NCI-H1105 treated with DMSO at 0.1 percent for 48 hours (cell line): ENCODE measurements at regions not wholly inside any gene's neighbourhood (a gene's known extent, or its start where the extent isn't known, plus 50 kb on each side); places are given as distances from the start of the nearest gene placed in this dataset.
"Not testable (repeated sequence)": the region's sequence is repeated elsewhere in the genome, so short reads cannot be mapped to it uniquely, and the experiment has no call there.

Source experiments
- DNase-seq: peaks from one replicate; lab custom pipeline; 2025; lab: John Stamatoyannopoulos, UW

DNA sequence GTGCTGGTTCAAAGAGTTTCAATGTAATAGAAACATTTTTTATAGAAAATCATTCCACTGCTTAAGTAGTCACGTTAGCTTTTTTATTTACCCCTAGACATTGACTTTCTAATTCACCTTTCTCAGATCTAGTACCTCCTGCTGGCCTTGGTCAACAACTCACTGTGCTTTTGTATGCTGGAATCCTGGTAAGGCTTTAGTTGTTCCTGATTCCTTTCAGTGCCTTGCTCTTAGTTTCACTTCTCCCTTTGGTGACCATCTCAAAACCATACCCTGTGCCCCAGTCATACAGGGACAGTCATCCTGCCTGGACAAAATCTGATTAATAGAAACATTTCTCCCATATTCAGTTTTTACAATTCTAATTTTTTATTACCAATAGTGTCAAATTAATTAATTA, 130.2 kb downstream of the GPR37 start:
- no peak for DNase-seq

- DNase-seq = no peak
Measured at GRCh38 chr7:124633740-124634139, 131.9 kb downstream of the GPR37 start.

- peak; percentile 47 for DNase-seq
Measured at GRCh38 chr7:124630395-124630794, 135.2 kb downstream of the GPR37 start.

DNA sequence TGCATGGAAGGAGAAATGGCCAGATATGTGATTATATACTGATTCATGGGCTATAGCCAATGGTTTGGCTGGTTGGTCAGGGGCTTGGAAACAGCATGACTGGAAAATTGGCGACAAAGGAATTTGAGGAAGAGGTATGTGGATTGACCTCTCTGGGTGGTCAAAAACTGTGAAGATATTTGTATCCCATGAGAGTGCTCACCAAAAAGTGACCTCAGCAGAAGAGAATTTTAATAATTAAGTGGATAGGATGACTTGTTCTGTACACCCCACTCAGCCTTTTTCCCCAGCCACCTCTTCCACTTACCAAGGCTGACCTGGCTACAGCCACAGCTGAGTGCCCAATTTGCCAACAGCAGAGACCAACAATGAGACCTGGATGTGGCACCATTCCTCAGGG, 146.7 kb downstream of the GPR37 start:
- DNase-seq = no peak

DNA sequence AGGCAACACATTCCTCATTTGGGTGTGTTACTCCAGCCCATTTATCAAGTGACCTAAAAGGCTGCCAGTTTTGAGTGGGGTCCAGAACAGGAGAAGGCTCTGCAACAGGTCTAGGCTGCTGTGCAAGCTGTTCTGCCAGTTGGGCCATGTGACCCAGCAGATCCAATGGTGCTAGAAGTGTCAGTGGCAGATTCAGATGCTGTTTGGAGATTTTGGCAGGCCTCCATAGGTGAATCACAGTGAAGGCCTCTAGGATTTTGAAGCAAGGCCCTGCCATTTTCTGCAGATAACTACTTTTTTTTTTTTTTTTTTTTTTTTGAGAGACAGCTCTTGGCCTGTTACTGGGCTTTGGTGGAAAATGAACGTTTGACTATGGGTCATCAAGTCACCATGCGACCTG, 147.5 kb downstream of the GPR37 start:
- not testable (repeated sequence) for DNase-seq

GRCh38 chr7:124603066-124603465, 162.5 kb downstream of the GPR37 start:
- DNase-seq = no peak

GRCh38 chr7:124597509-124597908, 168.1 kb downstream of the GPR37 start:
- DNase-seq = no peak

- DNase-seq = no peak
Measured at GRCh38 chr7:124596881-124597280, 168.7 kb downstream of the GPR37 start.

GRCh38 chr7:124590814-124591213, 174.8 kb downstream of the GPR37 start:
- no peak for DNase-seq

GRCh38 chr7:124577256-124577655, 188.3 kb downstream of the GPR37 start:
- no peak for DNase-seq

DNA sequence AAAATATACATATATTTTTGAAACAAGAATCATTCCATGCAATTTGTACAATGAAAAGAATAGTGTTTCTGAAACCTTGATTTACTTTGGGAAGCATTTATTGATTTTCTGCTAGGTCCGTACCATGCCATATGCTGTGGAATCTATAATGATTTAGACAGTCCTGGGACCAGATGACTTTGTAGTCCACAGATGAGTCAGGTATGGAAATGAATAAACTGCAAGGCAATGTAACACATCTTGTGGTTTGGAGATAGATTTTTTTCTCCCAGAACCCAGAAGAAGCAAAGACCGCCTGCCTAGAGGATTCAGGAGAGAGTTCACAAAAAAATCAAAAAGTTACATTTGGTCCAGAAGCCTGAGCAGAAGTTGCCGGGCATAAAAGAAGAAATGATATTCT, 190.4 kb downstream of the GPR37 start:
- DNase-seq = no peak

DNA sequence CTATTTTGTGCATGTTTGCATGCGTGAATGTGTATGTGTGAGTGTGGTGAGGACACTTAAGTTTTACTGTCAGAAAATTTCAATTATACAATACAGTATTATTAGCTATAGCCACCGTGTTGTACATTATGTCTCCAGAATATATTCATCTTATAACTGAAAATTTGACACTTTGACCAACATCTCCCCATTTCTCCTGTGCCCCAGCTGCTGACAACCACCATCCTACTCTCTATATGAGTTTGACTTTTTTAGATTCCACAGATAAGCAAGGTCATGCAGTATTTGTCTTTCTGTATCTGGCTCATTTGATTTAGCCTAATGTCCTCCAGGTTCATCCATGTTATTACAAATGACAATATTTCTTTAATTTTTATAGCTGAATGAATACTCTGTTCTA, 195.0 kb downstream of the GPR37 start:
- no peak for DNase-seq

- no peak for DNase-seq
Measured at GRCh38 chr7:124566583-124566982, 199.0 kb downstream of the GPR37 start.

GRCh38 chr7:124557587-124557986, 208.0 kb downstream of the GPR37 start:
- no peak for DNase-seq

DNA sequence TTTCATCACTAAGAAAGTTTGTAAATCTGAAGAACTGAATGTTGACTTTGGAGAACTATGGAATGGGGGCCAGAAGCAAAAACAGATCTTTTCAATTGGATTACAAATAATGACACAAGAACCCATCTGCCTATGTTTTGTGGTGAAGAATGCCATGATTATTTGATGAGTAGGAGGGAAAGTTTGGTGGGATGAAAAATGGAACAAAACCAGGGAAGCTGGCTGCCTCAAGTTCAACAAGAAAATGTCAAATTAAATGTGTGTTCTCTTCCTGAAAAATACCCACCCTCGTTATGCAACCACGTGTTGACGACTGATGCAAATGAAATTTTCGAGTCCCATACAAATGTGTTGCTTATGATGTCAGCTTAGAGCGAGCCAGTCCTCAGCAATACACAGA, 208.5 kb downstream of the GPR37 start:
- DNase-seq = no peak

DNA sequence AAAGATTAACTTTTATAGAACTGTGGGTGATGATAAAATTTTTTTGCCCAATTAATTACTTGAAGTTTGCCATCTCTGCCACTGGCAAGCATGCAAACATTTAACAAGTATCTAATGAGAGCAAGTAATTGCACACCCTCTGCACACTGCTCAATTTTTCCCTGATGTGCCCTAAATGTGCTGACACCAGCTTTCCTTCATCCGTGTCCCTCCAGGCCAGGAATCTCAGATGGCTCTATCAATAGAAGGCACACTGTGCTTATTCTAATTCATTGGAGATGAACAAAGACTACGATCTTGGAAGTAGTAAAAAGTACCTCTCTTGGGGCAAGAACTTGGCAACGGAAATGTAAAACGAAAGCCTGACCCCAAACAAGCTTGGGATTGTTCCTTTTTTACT, 212.1 kb downstream of the GPR37 start:
- DNase-seq = no peak

- no peak for DNase-seq
Measured at GRCh38 chr7:124552217-124552616, 213.4 kb downstream of the GPR37 start.

DNA sequence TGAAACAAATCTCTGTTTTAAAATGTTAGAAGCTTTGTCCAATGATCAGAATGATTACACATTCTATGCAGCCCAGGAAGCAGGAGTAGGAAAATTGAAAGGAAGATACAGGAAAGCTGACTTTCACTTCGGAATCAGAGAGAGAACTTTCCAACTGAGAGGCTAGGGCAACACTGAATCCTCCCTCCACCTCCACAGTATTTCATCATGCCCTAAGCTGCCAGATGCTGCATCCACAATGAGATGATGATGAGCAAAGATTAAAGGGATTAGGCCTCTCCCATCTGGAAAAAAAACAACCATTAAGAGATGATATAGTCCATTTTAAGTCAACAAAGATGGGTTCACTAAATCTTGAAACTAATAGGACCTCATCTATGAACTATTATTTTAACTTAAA, 215.6 kb downstream of the GPR37 start:
- DNase-seq = no peak

DNA sequence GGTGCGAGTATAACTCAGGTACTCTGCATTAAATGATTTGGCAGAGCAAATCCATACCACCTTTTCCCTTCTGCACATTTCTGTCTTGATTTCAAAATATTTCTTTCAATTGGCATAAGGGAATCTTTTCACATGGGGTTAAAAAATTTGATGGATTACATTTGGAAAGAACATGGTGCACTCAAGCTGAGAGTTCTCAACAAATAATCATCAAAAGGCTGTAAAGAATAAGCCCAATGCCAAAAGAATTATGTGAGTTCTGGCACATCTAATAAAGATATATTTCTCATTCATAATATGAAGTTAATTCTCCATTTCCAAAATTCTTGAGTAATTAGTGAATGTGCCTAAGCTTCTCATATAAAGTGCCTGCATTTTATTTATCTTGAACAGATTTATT, 223.1 kb downstream of the GPR37 start:
- DNase-seq = no peak

- DNase-seq = no peak
Measured at GRCh38 chr7:124536156-124536762, 229.3 kb downstream of the GPR37 start.

GRCh38 chr7:124532166-124532565, 233.4 kb downstream of the GPR37 start:
- DNase-seq = no peak

DNA sequence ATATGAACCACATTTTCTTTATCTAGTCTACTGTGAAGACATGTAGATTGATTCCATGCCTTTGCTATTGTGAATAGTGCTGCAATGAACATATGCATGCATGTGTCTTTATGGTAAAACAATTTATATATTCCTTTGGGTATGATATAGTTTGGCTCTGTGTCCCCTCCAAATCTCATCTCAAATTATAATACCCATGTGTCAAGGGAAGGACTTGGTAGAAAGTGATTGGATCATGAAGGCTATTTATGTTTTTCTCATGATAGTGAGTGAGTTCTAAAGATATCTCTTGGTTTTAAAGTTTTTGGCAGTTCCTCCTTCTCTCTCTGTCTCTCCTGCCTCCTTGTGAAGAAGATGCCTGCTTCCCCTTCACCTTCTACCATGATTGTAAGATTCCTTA, 248.7 kb downstream of the GPR37 start:
- no peak for DNase-seq

DNA sequence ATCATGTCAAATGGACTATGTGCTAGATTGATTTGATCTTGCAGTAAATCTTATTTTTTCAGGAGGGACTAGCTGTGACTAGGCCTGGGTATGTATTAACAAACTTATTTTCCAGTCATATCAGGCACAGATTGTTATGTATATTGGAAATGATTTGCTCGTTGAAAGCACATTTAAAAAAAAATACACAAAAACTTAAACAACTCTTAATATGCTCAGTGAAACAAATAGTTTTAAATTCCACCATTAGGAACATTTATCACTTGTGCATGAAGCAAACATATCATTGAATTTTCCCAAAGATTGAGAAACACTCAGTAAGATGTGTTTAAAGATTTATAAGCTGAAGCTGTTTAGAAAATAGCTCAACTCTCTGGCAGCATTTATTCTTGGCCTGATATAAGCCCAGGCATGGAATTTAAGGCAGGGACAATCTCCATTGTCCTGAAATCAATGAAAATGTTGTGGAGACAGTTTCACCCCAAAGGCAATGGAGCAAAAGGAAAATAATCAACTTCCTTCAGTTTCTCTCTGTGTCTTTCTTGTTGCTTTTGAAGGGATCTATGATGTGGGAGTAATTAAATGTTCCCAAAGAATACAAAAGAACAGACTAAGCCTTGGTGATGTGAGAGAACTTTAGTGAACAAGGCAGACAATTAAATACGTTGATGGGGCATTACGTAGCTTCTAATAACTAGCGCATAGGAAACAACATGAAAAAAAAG, 250.3 kb downstream of the GPR37 start:
- DNase-seq = no peak

DNA sequence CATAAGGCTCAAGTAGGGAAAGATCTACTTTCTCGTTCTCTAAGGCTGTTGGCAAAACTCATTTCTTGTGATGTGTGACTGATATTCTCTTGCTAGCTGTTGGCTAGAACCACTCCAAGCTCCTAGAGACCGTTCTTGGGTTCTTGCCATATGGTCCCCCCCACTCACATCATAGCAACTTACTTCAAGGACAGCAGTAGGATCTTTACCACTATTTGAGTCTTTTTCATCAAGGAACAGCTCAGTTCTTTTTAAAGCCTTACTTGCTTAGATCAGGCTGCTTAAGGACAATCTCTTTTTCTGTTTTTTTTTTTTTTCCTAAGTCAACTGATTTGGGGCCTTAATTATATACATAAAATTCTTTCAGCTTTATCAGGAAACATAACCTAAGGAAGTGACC, 251.1 kb downstream of the GPR37 start:
- no peak for DNase-seq
